Breast epithelium (tissue), 3 donors: ENCODE measurements at regions not wholly inside any gene's neighbourhood (a gene's known extent, or its start where the extent isn't known, plus 50 kb on each side); places are given as distances from the start of the nearest gene placed in this dataset.

Source experiments
- POLR2A ChIP-seq: fragments of 450-650 bp; IDR thresholded peaks from one replicate; pipeline ENCODE4 v1.6.1; 2016; ENCODE audit warnings: antibody characterized with exemption, mild to moderate bottlenecking, moderate library complexity
- POLR2AphosphoS5 ChIP-seq, 3 donors: sonication (generic); formaldehyde crosslinking; IDR thresholded peaks; one replicate each; pipeline ENCODE4 v1.6.1; 2017; ENCODE audit warnings: antibody characterized with exemption in 3 of 3
- TF ChIP-seq, protein P1 (sequence below), 3 donors: fragments of 450-650 bp; IDR thresholded peaks; one replicate each; pipeline ENCODE4 v1.5.1; 2016 to 2017; ENCODE audit warnings: antibody characterized with exemption in 3 of 3, mild to moderate bottlenecking in 3 of 3, moderate library complexity in 3 of 3

DNA sequence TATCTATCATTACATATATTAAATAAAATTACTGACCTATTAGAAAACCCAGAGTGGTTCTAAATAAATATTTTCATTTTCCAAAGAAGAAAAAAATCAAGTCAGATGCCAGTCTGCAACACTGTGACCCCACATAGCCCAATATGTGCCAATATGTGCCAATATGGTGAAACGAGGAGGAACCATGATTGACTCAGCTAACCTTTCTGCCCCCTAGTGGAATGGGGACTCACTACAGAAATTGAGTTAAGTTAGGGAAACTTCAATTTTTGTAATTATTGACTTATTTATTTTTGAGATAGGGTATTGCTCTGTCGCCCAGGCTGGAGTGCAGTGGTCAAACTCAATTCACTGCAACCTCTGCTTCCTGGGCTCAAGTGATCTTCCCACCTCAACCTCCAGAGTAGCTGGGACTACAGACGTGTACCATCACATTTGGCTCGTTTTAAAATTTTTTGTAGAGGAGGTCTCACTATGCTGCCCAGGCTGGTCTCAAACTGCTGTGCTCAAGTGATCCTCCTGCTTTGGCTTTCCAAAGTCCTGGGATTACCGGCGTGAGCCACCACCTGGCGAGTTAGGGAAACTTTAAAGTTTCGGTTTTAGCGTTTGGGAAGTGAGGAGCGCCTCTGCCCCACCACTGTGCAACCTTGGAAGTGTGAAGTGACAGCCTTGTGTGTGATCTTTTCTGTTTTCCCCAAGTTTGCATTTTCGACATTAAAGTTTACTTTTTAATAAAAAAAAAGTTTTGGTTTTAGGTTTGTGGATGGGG is 116.8 kb upstream of the SHISA3 start:
- TF ChIP-seq, protein P1, sequence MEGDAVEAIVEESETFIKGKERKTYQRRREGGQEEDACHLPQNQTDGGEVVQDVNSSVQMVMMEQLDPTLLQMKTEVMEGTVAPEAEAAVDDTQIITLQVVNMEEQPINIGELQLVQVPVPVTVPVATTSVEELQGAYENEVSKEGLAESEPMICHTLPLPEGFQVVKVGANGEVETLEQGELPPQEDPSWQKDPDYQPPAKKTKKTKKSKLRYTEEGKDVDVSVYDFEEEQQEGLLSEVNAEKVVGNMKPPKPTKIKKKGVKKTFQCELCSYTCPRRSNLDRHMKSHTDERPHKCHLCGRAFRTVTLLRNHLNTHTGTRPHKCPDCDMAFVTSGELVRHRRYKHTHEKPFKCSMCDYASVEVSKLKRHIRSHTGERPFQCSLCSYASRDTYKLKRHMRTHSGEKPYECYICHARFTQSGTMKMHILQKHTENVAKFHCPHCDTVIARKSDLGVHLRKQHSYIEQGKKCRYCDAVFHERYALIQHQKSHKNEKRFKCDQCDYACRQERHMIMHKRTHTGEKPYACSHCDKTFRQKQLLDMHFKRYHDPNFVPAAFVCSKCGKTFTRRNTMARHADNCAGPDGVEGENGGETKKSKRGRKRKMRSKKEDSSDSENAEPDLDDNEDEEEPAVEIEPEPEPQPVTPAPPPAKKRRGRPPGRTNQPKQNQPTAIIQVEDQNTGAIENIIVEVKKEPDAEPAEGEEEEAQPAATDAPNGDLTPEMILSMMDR (IDR thresholded peaks at IDR 0.05) = no peak
- no peak for TF ChIP-seq POLR2AphosphoS5 (IDR thresholded peaks at IDR 0.05)
- no peak for TF ChIP-seq POLR2A
